ENCODE measurements at regions not wholly inside any gene's neighbourhood (a gene's known extent, or its start where the extent isn't known, plus 50 kb on each side); places are given as distances from the start of the nearest gene placed in this dataset.

GRCh38 chr6:155974811-155975323, 519.2 kb upstream of the NOX3 start:
- TF ChIP-seq CTCF (IDR thresholded peaks at IDR 0.05; ENCODE audit: low read depth, low read length) = no peak
- no peak for TF ChIP-seq EZH2phosphoT487 (IDR thresholded peaks at IDR 0.05; ENCODE audit: low read depth)
